GM18508 (cell line): ENCODE measurements at regions not wholly inside any gene's neighbourhood (a gene's known extent, or its start where the extent isn't known, plus 50 kb on each side); places are given as distances from the start of the nearest gene placed in this dataset.

Source experiments
- ATAC-seq: cut with Tn5 transposase; IDR thresholded peaks from one replicate; pipeline ENCODE4 v1.9.1; 2021; ENCODE audit warnings: moderate number of reproducible peaks; ENCODE audit not compliant: insufficient read depth, unreplicated experiment

GRCh38 chr16:66155933-66156332 lies 210.6 kb upstream of the CDH5 start:
- ATAC-seq: no peak

GRCh38 chr16:66154801-66155200 lies 211.7 kb upstream of the CDH5 start:
- ATAC-seq: no peak

GRCh38 chr16:66152823-66153393 lies 213.6 kb upstream of the CDH5 start:
- ATAC-seq: no peak

- no peak for ATAC-seq
Observed at GRCh38 chr16:66152181-66152580, 214.3 kb upstream of the CDH5 start.

GRCh38 chr16:66150698-66151482 lies 215.6 kb upstream of the CDH5 start:
- no peak for ATAC-seq

GRCh38 chr16:66147291-66147690 lies 219.2 kb upstream of the CDH5 start:
- ATAC-seq: no peak

GRCh38 chr16:66146798-66147197 lies 219.7 kb upstream of the CDH5 start:
- no peak for ATAC-seq

- no peak for ATAC-seq
Observed at GRCh38 chr16:66144641-66145040, 221.8 kb upstream of the CDH5 start.

- no peak for ATAC-seq
Observed at GRCh38 chr16:66143415-66143814, 223.1 kb upstream of the CDH5 start.

GRCh38 chr16:66141885-66142284 lies 224.6 kb upstream of the CDH5 start:
- ATAC-seq: no peak

GRCh38 chr16:66137853-66138252 lies 228.6 kb upstream of the CDH5 start:
- no peak for ATAC-seq

- ATAC-seq: no peak
Observed at GRCh38 chr16:66136841-66137240, 229.7 kb upstream of the CDH5 start.

GRCh38 chr16:66135838-66136237 lies 230.7 kb upstream of the CDH5 start:
- no peak for ATAC-seq

- no peak for ATAC-seq
Observed at GRCh38 chr16:66135421-66135831, 231.1 kb upstream of the CDH5 start.

- no peak for ATAC-seq
Observed at GRCh38 chr16:66134875-66135274, 231.6 kb upstream of the CDH5 start.

- no peak for ATAC-seq
Observed at GRCh38 chr16:66133643-66134338, 232.7 kb upstream of the CDH5 start.

- ATAC-seq: no peak
Observed at GRCh38 chr16:66131895-66132294, 234.6 kb upstream of the CDH5 start.

- no peak for ATAC-seq
Observed at GRCh38 chr16:66131156-66131807, 235.2 kb upstream of the CDH5 start.

- no peak for ATAC-seq
Observed at GRCh38 chr16:66130296-66130905, 236.1 kb upstream of the CDH5 start.

GRCh38 chr16:66129196-66129595 lies 237.3 kb upstream of the CDH5 start:
- no peak for ATAC-seq

GRCh38 chr16:66128371-66128770 lies 238.1 kb upstream of the CDH5 start:
- ATAC-seq: no peak
